Stimulated activated CD8-positive, alpha-beta memory T cell treated with anti-CD3 and anti-CD28 coated beads, Interleukin-4, amount 100 ng/mL, for 48 hours (primary cell): ENCODE measurements at regions not wholly inside any gene's neighbourhood (a gene's known extent, or its start where the extent isn't known, plus 50 kb on each side); places are given as distances from the start of the nearest gene placed in this dataset.
A peak's percentile ranks its signal among the peaks of the same experiment; 100 is the strongest.
"Not testable (repeated sequence)": the region's sequence is repeated elsewhere in the genome, so short reads cannot be mapped to it uniquely, and the experiment has no call there.

ENCODE experiments used
- DNase-seq: peaks from one replicate; pipeline ENCODE4 v3.0.0-alpha.2; 2020

DNA sequence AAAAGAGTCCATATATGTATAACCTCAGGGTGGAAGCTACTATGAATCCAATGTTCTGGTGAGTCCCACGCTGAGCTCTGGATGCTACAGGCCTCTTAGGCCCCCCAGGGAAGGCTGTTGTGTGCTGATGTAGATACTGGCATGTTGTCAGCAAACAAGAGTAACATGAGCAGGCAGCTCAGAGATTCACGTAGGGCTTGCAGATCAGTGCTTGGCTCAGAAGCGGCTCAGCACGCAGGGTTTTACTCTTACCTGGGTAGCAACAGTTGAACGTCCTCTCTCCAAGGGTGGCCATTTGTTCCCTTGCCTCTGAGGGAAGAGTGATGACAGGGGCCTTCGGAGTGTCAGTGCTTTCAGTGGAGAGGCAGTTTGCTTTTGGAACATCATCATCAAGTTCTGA lies 93.4 kb downstream of the ZFP64 start:
- no peak for DNase-seq

DNA sequence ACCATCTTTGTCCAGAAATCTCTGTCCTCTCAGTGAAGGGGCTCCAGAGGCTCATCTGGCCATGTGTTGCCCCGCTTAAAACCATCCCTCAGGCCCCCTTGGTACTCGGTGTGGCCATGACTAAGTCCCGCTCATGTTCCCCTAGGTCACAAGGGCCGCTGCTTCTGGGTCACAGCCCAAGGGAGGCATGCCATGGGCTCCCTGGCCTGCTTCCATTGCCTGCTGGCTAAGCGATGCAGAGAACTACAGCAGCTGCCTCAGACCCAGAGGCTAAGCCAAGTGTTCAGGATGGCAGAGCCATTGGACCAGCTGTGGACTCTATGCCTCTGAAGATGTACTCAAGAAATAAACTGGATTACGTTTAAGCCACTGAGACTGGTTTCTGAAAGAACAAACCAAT lies 95.5 kb downstream of the ZFP64 start:
- no peak for DNase-seq

GRCh38 chr20:52094693-52095092 lies 96.9 kb downstream of the ZFP64 start:
- no peak for DNase-seq

DNA sequence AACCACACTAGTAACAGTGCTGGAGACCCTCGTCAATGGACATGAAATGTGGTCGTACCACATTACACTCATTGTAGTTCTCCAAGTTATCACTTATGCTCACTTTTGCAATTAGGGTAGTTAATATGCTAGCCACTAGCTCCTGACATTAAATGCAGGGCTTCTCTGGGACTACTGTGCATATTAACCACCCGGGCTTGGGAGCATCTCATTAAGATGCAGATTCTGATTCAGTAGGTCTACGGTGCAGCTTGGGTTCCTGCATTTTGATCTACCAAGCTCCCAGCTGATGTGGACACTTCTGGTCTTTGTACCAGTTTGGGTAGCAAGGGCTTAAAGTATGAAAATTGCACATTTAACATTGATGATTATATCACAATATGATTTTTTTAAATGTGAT lies 98.0 kb downstream of the ZFP64 start:
- no peak for DNase-seq

- DNase-seq, result no peak
These were observed 101.5 kb downstream of the ZFP64 start for GRCh38 chr20:52090035-52090434.

DNA sequence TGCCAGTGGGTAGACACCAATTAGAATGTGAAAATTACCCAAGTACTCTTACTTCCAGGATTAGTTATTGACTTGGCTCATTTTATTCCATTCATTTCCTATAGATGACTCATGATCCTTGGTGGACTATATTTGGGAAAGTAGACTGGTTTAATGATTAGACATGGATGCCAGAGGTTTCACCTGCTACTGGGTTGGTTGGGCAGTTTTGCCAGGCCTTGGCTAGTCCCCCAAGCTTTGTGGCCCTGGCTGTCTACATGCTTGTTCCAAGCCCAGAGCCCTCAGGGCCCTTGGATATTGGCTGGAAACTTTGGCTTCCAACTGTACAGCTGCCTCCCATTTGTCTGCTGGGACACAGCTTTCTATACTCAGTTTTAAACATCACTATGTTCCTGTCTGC lies 104.1 kb downstream of the ZFP64 start:
- DNase-seq, result no peak

DNA sequence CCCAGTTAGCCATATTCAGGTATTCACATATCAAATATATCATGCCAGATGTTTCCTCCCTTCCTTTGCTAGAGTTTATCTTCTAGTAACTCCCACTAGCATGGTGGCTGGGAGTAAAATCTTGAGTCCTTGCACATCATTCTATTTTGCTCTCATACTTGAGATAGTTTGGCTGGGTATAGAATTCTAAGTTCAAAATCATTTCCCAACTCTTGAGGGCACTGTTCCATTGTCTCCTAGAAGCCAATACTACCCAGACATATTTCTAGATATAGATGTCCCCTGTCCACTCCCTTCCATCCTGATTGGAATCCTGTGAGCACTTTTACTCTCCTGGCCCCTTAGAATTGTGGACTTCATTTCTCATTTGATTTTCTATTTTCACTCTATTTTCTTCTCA lies 104.7 kb downstream of the ZFP64 start:
- DNase-seq, result no peak

DNA sequence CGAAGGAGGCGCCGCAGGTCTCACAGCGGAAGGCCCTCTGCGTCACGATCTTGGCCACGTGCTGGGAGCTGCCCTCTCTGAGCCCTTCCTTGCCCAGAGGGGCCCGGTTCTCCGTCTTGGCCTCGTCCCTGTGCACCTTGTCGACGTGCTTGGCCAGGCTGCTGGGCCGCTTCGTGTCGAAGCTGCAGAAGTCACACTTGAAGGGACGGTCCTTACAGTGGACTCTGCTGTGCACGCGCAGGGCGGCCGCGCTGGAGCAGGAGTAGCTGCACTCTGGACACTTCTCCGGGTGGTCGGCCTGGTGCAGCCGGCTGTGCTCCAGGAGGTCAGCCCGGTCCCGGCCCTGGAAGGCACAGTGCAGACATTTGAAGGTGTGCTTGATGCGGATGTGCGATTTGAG lies 106.9 kb downstream of the ZFP64 start:
- no peak for DNase-seq

DNA sequence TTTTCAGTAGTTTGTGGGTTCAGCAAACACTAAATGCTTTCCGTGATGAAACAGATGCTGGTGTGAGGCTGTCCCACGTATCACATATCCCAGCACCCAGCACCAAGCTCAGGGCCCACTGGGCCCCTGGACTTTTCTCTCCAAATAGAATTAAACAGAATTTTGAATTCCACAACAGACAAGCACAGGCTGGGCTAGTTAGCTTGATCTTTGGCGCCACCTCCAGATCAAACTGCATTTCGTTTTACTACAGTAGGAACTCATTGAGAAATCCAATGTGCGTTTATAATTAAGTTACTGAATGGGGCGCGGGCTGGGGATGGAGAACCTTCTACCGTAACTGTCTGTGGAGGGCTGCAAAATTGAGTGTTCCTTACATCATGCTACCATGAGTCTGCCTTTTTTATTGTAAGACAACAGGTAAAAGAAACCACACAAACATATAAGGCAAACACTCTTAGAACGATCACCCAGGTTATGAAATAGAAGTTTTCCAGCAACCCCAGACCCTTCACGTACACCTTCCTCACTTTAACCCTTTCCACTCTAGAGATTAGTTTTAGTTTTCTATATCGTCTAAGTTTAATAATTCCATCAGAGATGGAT lies 107.8 kb downstream of the ZFP64 start:
- peak; percentile 69 for DNase-seq

DNA sequence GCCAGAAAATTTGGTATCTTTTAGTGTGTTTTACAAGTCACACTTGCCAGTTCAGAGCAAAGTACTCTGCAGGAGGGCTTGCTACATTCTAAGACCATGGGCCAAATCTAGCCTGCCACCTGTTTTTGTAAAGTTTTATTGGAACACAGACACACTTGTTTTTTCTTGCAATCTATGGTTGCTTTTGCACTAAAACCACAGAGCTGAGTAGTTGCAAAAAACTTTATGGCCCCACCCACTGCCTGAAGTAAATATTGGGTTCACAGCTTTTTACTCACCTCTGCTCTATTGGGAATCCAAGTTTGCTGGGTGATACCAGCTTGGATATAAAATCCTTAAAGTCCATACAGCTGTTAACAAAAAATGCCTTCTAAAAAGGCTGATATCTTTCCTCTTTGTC lies 109.0 kb downstream of the ZFP64 start:
- DNase-seq, result no peak

- DNase-seq, result no peak
These were observed 109.8 kb downstream of the ZFP64 start for GRCh38 chr20:52081791-52082190.

- DNase-seq, result no peak
These were observed 110.5 kb downstream of the ZFP64 start for GRCh38 chr20:52081066-52081465.

GRCh38 chr20:52078289-52078688 lies 113.3 kb downstream of the ZFP64 start:
- DNase-seq, result no peak

- DNase-seq, result no peak
These were observed 115.4 kb downstream of the ZFP64 start for GRCh38 chr20:52076164-52076563.

- DNase-seq, result no peak
These were observed 116.2 kb downstream of the ZFP64 start for GRCh38 chr20:52075400-52075799.

DNA sequence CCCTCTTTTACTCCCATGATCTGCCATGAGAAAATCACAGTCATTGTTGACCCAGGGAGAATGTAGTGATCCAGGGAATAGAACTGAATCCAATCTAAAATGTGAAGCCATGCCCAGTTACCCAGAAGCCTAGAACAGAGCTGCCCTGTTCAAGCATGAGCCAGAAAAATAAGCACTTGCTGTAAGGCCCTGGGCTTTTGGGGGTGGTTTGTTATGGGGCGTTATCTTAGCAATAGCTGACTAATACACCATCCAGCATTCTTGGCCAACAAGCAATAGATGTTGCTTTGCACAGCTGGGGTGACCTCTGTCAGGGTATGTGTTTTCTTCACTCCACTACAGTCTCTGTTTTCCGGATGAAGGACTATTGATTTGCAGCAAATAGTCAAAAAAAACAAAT lies 120.4 kb downstream of the ZFP64 start:
- DNase-seq, result no peak

- DNase-seq, result no peak
These were observed 126.6 kb downstream of the ZFP64 start for GRCh38 chr20:52064931-52065330.

GRCh38 chr20:52062452-52063209 lies 128.9 kb downstream of the ZFP64 start:
- DNase-seq, result no peak

DNA sequence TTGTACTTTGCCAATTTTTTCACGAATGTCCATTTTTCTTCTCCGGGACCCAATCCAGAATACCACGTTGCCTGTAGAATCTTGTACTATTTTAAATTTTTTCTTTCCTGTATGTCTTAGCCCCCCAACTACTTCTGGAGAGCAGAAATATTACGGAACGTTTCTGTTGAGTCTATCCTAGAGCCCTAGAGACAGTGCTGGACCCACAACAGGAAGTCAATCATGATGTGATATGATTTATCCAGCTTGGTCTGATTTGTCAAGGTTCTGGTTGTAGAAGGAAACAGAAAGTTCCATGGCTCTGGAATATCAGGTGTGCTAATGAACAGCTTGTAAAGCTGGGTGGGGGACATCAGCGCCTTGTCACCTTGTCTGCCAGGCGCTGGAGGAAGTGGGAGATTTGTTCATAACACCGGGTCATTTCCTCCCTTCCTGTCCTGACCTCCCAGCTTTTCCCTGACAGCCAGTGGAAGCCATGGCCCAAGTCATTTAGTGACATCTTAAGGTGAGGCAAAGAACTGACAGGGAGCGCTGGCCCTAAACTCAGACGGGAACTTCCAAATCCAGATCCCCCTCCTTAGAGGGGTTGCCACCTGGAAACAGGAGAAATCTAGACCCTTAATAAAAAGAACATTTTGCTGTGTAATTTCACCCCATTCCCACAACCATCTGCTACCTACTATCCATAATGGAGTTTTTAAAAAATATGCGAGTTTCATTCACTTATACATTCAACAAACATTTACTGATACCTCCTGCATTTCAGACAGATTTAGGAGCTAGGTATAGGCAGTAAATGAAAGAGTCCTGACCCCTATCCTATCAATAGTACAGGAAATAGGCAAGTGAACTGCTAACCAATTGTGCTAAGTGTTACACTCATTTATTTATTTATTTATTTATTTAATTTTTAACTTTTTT lies 130.5 kb downstream of the ZFP64 start:
- DNase-seq, result no peak

DNA sequence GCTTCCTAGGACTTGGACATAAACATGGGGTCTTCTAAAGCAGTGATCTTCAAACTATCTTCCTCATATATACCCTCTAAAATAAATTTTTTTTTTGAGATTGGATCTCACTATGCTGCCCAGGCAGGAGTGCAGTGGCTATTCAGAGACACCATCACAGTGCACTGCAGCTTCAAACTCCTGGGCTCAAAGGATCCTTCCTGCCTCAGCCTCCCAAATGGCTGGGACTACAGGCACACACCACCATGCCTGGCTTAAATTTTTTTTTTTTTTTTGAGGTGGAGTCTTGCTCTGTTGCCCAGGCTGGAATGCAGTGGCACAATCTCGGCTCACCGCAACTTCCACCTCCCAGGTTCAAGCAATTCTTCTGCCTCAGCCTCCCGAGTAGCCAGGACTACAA lies 134.4 kb downstream of the ZFP64 start:
- not testable (repeated sequence) for DNase-seq

GRCh38 chr20:52056203-52057062 lies 135.1 kb downstream of the ZFP64 start:
- DNase-seq, result no peak

- no peak for DNase-seq
These were observed 137.5 kb downstream of the ZFP64 start for GRCh38 chr20:52054123-52054522.
